B cell (primary cell): ENCODE measurements at regions not wholly inside any gene's neighbourhood (a gene's known extent, or its start where the extent isn't known, plus 50 kb on each side); places are given as distances from the start of the nearest gene placed in this dataset.

Source experiments
- ATAC-seq: fragments of 200-7000 bp; cut with Tn5 transposase; one replicate; pipeline ENCODE4 v1.10.0; 2021; ENCODE audit warnings: low read depth, mild to moderate bottlenecking, moderate number of reproducible peaks, moderate library complexity
- CTCF ChIA-PET: fragments of 350-600 bp; sonication (Branson Sonifier 250); formaldehyde crosslinking; loops from one replicate; lab custom pipeline; 2021; ENCODE audit warnings: antibody characterized with exemption, inconsistent platforms; lab: Charles Lee
- POLR2A ChIA-PET: fragments of 350-600 bp; sonication (Branson Sonifier 250); formaldehyde crosslinking; loops from one replicate; lab custom pipeline; 2021; ENCODE audit warnings: antibody characterized with exemption; lab: Charles Lee
- DNase-seq: peaks from one replicate; pipeline ENCODE4 v3.0.0; 2013
- H2AFZ ChIP-seq: 2 replicates; pipeline ENCODE4 v1.6.1; 2012; ENCODE audit warnings: mild to moderate bottlenecking, low read depth, low read length; ENCODE audit not compliant: insufficient read depth, poor library complexity, severe bottlenecking
- H3K27ac ChIP-seq, 2 donors: 1 replicate in 1 of 2; 2 replicates in 1 of 2; pipeline ENCODE4 v1.5.1; 2012 to 2013; ENCODE audit warnings: low read length in 2 of 2, mild to moderate bottlenecking in 2 of 2, moderate library complexity in 1 of 2
- H3K27me3 ChIP-seq, 4 experiments: fragments of 200-600 bp in 1 of 4; sonication (generic) in 1 of 4; replicated peaks in 1 of 4; 1 replicate in 2 of 4; 2 replicates in 2 of 4; pipeline versions ENCODE4 v1.6.1 to v1.7.0; 2013 to 2016; ENCODE audit warnings: low read length in 3 of 4, mild to moderate bottlenecking in 2 of 4, mixed read lengths in 1 of 4, moderate library complexity in 1 of 4; ENCODE audit not compliant: insufficient read depth in 4 of 4, control insufficient read depth in 3 of 4; ENCODE audit errors: control extremely low read depth in 1 of 4
- H3K36me3 ChIP-seq, 2 experiments: replicated peaks in 1 of 2; 1 replicate in 1 of 2; 2 replicates in 1 of 2; pipeline versions ENCODE4 v1.6.1 to v1.7.1; 2013; ENCODE audit warnings: low read length in 1 of 2; ENCODE audit not compliant: insufficient read depth in 2 of 2, control insufficient read depth in 1 of 2; ENCODE audit errors: control extremely low read depth in 1 of 2, extremely low read depth in 1 of 2
- H3K4me1 ChIP-seq, 2 donors: fragments of 200-600 bp in 1 of 2; sonication (generic) in 1 of 2; 1 replicate in 1 of 2; 2 replicates in 1 of 2; pipeline versions ENCODE4 v1.5.1 to v1.6.1; 2013 to 2017; ENCODE audit warnings: low read length in 2 of 2; ENCODE audit not compliant: control insufficient read depth in 2 of 2, insufficient read depth in 2 of 2
- H3K4me2 ChIP-seq: replicated peaks from 2 replicates; pipeline ENCODE3; 2012; ENCODE audit warnings: mild to moderate bottlenecking, low read depth, low read length; ENCODE audit not compliant: poor library complexity, severe bottlenecking
- H3K4me3 ChIP-seq, 5 experiments: fragments of 200-600 bp in 1 of 5; sonication (generic) in 1 of 5; 1 replicate in 3 of 5; 2 replicates in 2 of 5; pipeline versions ENCODE4 v1.5.1 to v1.7.0; 2011 to 2016; ENCODE audit warnings: low read length in 4 of 5, mild to moderate bottlenecking in 4 of 5, low read depth in 2 of 5, control low read depth in 1 of 5, moderate library complexity in 1 of 5; ENCODE audit not compliant: insufficient read depth in 1 of 5; ENCODE audit errors: control extremely low read depth in 1 of 5, extremely low read depth in 1 of 5
- H3K79me2 ChIP-seq: fragments of 200-600 bp; sonication (generic); one replicate; pipeline ENCODE4 v1.6.0; 2016; ENCODE audit warnings: low read length; ENCODE audit not compliant: control insufficient read depth, insufficient read depth
- H3K9ac ChIP-seq: fragments of 200-600 bp; sonication (generic); 2 replicates; pipeline ENCODE4 v1.6.1; 2017; ENCODE audit warnings: mild to moderate bottlenecking, low read length, moderate library complexity
- H3K9me3 ChIP-seq, 3 donors: one replicate each; pipeline versions ENCODE4 v1.6.1 to v1.7.1; 2013; ENCODE audit warnings: low read length in 2 of 3; ENCODE audit not compliant: control insufficient read depth in 2 of 3, insufficient read depth in 1 of 3; ENCODE audit errors: control extremely low read depth in 1 of 3
- H4K20me1 ChIP-seq: 2 replicates; pipeline ENCODE4 v1.6.0; 2012; ENCODE audit warnings: mild to moderate bottlenecking, low read length; ENCODE audit not compliant: insufficient read depth, control insufficient read depth, poor library complexity, severe bottlenecking
- H3K27ac Mint-ChIP-seq: one replicate; pipeline ENCODE4 v1.8.0; 2021; ENCODE audit warnings: mixed read lengths
- H3K27me3 Mint-ChIP-seq: one replicate; pipeline ENCODE4 v1.8.0; 2021; ENCODE audit warnings: mixed read lengths
- H3K4me1 Mint-ChIP-seq: one replicate; pipeline ENCODE4 v1.8.0; 2021; ENCODE audit warnings: mixed read lengths
- H3K4me3 Mint-ChIP-seq: one replicate; pipeline ENCODE4 v1.8.0; 2021; ENCODE audit warnings: mixed read lengths
- H3K9me3 Mint-ChIP-seq: one replicate; pipeline ENCODE4 v1.8.0; 2022; ENCODE audit warnings: mixed read lengths; ENCODE audit not compliant: insufficient read depth
- EZH2 ChIP-seq: IDR thresholded peaks from 2 replicates; pipeline ENCODE4 v1.6.1; 2012; ENCODE audit warnings: borderline replicate concordance, low read depth, mild to moderate bottlenecking, moderate library complexity, low read length; ENCODE audit not compliant: insufficient read depth, poor library complexity, severe bottlenecking
- WGBS: methylation state at CpG from one replicate; pipeline ENCODE4 v1.1.5; 2013; ENCODE audit warnings: missing lambda C conversion rate; ENCODE audit not compliant: insufficient coverage; 5-methylcytosine and 5-hydroxymethylcytosine counted together
- intact Hi-C: fragments of 100-400 bp; cut with micrococcal nuclease; formaldehyde crosslinking; loops from one replicate; pipeline ENCODE4 v1.10.0; 2022
- TF ChIP-seq, protein P1 (sequence below): fragments of 200-600 bp; IDR thresholded peaks from one replicate; pipeline ENCODE4 v1.8.0; 2022; ENCODE audit warnings: antibody characterized with exemption, mild to moderate bottlenecking

DNA sequence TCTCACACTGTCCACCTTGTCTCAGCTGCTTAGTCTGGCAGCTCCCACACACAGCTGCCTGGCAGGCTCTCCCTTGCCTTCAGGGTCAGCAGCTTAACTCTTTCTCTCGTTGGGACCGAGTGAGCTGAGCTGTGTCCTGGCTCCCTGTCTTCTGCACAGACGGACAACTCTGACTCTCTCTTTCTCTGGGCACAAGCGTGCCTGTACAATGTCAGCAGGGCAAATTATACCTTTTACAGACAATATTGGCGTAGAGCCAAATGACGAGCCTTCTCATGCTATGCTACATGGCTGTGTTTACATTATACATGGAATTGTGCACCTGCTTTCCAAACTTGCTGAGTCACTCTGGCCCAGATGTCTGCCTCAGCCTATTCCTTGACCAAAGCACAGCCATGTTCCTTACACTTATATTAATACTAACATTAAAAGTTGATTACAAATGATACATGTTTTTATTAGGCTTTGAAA, 188.6 kb downstream of the CYLC2 start:
- CTCF ChIA-PET, result no interaction called here
- Histone ChIP-seq H3K4me1 (no peaks in the 10 kb centered on the region), H2AFZ (no peak overlapping the region), H3K9ac (no peak overlapping the region), H3K27ac (no peak overlapping the region), H3K27me3 (no peaks in the 10 kb centered on the region), H3K9me3 (peaks cover 0 to 13% (median 0%) of the 10 kb centered on the region in 3 donors), H3K4me2 (no peak overlapping the region), H4K20me1 (no peaks in the 10 kb centered on the region), H3K36me3 (no peaks in the 10 kb centered on the region), H3K79me2 (no peaks in the 10 kb centered on the region), H3K4me3 (no peak overlapping the region)
- POLR2A ChIA-PET, result no interaction called here
- WGBS, result 89% methylated on average over 6 of the region's 6 CpGs
- Mint-ChIP-seq H3K27me3 (no peaks in the 10 kb centered on the region), H3K4me3 (no peak overlapping the region), H3K27ac (no peak overlapping the region), H3K9me3 (peaks cover 5% of the 10 kb centered on the region), H3K4me1 (no peaks in the 10 kb centered on the region)
- TF ChIP-seq, protein P1, sequence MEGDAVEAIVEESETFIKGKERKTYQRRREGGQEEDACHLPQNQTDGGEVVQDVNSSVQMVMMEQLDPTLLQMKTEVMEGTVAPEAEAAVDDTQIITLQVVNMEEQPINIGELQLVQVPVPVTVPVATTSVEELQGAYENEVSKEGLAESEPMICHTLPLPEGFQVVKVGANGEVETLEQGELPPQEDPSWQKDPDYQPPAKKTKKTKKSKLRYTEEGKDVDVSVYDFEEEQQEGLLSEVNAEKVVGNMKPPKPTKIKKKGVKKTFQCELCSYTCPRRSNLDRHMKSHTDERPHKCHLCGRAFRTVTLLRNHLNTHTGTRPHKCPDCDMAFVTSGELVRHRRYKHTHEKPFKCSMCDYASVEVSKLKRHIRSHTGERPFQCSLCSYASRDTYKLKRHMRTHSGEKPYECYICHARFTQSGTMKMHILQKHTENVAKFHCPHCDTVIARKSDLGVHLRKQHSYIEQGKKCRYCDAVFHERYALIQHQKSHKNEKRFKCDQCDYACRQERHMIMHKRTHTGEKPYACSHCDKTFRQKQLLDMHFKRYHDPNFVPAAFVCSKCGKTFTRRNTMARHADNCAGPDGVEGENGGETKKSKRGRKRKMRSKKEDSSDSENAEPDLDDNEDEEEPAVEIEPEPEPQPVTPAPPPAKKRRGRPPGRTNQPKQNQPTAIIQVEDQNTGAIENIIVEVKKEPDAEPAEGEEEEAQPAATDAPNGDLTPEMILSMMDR, result no peak
- TF ChIP-seq EZH2, result no peak
- ATAC-seq, result no peak
- no peak for DNase-seq
- intact Hi-C loops, result no loop called here

DNA sequence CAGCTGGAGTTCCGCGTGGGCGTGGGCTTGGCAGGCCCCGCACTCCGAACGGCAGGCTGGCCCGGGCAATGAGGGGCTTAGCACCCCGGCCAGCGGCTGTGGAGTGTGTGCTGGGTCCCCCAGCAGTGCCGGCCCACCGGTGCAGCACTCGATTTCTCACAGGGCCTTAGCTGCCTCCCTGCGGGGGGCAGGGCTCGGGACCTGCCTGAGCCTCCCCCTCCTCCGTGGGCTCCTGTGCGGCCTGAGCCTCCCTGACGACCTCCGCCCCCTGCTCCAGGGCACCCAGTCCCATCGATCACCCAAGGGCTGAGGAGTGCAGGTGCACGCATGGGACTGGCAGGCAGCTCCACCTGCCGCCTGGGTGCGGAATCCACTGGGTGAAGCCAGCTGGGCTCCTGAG, 191.8 kb downstream of the CYLC2 start:
- Histone ChIP-seq H3K4me1 (no peaks in the 10 kb centered on the region), H3K27me3 (no peaks in the 10 kb centered on the region), H3K9me3 (peaks cover 0 to 13% (median 0%) of the 10 kb centered on the region in 3 donors), H3K4me2 (no peak overlapping the region), H3K4me3 (no peak overlapping the region), H3K79me2 (no peaks in the 10 kb centered on the region), H3K9ac (no peak overlapping the region), H3K27ac (no peak overlapping the region), H3K36me3 (no peaks in the 10 kb centered on the region), H4K20me1 (no peaks in the 10 kb centered on the region), H2AFZ (no peak overlapping the region)
- DNase-seq (no peak), ATAC-seq (no peak)
- CTCF ChIA-PET, result no interaction called here
- Mint-ChIP-seq H3K4me1 (no peaks in the 10 kb centered on the region), H3K4me3 (no peak overlapping the region), H3K9me3 (peaks cover 5% of the 10 kb centered on the region), H3K27me3 (no peaks in the 10 kb centered on the region), H3K27ac (no peak overlapping the region)
- intact Hi-C loops, result no loop called here
- POLR2A ChIA-PET, result no interaction called here
- TF ChIP-seq, protein P1, result no peak
- WGBS, result 92% methylated on average over 20 of the region's 22 CpGs
